GM15510 (cell line): ENCODE measurements at regions not wholly inside any gene's neighbourhood (a gene's known extent, or its start where the extent isn't known, plus 50 kb on each side); places are given as distances from the start of the nearest gene placed in this dataset.

ENCODE experiments used
- POLR2A ChIP-seq: IDR thresholded peaks from 3 replicates; pipeline ENCODE4 v1.6.1; 2011; ENCODE audit warnings: borderline replicate concordance; ENCODE audit not compliant: insufficient read length; ENCODE audit errors: extremely low read depth

DNA sequence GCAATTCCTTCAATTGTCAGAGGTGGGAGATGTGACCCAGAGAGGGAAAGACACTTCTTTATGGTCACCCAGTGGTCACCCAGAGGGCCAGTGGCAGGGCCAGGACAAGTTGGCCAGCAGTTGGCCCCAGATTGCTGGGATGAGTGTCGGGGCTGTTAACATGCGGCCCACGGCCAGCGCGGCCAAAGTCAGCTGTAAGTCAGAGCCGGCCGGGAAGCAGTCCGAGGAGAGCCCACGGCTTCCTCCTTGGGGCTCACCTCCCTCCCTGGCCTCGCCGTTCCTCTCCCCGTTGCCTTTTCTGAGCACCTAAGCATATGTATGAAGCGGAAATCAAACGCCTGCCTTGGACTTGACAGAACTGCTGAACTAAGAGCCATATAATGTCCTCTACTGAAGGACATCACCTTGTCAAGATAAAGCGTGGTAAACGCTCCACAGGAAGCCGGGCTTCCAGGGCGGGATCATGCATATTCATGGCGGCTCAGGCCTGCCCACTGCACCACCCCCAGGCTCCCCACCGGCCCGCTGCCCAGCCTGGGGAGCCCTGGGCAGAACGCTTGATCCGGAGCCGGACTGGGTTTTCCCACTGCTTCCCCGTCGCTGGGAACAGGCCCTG, 245.4 kb upstream of the POU3F1 start:
- TF ChIP-seq POLR2A = no peak

GRCh38 chr1:38291336-38291735, 244.7 kb upstream of the POU3F1 start:
- no peak for TF ChIP-seq POLR2A

DNA sequence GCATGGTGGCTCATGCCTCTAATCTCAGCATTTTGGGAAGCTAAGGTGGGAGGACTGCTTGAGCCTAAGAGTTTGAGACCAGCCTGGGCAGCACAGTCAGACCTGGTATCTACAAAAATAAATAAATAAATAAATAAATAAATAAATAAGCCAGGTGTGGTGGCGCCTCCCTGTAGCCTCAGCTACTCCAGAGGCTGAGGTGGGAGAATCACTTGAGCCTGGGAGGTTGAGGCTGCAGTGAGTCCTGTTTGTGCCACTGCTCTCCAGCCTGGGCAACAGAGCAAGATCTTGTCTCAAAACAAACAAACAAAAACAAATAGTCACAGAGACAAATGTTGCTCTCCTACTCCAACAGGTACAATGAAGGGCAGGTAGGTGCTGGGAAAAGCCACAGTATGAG, 242.4 kb upstream of the POU3F1 start:
- no peak for TF ChIP-seq POLR2A

DNA sequence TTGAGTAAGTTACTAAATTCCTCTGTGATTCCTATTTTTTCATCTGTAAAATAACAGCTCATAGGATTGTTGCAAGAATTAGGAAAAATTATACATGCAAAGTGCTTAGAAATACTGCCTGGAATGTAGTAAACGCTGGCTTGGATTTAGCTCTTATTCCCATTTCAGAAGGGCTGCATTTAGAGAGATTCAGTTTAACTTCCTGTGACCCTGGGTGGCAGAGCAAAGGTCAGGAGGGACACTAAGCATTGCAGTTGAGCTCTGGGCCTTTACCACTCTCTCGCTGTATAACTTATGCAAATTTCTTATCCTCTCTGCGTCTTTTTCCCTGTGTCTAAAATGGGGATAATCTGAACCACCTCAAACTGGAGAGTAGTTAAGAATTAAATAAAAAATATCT, 241.0 kb upstream of the POU3F1 start:
- no peak for TF ChIP-seq POLR2A

GRCh38 chr1:38287036-38287435, 240.4 kb upstream of the POU3F1 start:
- TF ChIP-seq POLR2A = no peak

- TF ChIP-seq POLR2A = no peak
Measured at GRCh38 chr1:38285807-38286530, 239.4 kb upstream of the POU3F1 start.

- no peak for TF ChIP-seq POLR2A
Measured at GRCh38 chr1:38284953-38285352, 238.4 kb upstream of the POU3F1 start.

DNA sequence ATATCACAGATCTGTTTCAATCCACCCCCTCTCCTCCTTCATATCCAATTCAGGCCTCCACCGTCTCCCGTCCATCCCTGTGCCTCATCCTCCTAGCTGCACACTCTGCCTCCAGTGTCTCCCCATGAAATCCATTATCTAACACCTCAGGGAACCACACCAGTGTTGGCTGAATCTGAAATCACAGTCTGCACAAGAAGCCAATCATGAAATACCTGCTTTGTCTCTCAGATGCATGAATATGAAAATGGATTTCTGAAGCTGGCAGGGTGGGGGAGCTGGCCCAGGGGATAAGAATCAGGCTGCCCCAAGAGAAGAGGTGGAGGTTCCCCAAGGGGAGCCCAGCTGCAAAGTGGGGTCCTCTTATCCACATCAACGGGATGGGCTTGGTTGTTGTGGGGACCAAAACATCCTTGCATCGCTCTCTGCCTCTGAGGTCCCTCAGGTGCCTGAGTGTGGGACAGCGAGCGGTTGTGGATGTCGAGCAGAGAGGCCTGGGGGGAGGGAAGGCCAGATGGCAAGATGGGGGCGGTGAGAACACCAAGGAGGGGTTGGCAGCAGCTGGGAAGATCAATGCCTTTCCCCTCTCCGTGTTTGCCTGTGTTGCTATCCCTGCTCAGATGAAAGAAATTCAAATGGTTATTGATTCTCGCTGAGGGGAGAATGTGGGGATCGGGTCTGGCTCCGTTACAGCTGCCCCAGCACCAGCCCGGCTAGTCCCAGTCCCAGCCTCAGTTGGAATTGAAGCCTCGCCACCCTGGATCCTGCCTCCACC, 237.3 kb upstream of the POU3F1 start:
- TF ChIP-seq POLR2A = no peak

GRCh38 chr1:38279148-38279547, 232.6 kb upstream of the POU3F1 start:
- TF ChIP-seq POLR2A = no peak

GRCh38 chr1:38277646-38278045, 231.1 kb upstream of the POU3F1 start:
- TF ChIP-seq POLR2A = no peak

DNA sequence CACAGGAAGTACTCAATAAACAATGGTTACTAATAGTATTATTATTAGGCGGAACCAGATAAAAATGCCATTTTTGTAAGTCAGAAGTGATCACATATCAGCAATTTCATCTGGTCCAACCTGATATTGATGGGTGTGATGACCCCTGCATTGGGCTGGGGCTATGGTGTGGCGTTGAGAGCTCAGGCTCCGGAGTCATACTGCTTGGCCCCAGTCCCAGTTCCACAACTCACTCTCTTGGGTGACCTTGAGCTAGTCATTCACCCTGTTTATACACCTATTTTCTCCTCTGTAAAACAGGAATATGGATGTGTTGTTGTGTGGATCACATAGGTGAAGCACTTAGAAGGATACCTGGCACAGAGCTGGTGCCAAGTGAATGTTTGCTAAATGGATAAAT, 229.4 kb upstream of the POU3F1 start:
- no peak for TF ChIP-seq POLR2A

GRCh38 chr1:38274974-38275373, 228.4 kb upstream of the POU3F1 start:
- no peak for TF ChIP-seq POLR2A

DNA sequence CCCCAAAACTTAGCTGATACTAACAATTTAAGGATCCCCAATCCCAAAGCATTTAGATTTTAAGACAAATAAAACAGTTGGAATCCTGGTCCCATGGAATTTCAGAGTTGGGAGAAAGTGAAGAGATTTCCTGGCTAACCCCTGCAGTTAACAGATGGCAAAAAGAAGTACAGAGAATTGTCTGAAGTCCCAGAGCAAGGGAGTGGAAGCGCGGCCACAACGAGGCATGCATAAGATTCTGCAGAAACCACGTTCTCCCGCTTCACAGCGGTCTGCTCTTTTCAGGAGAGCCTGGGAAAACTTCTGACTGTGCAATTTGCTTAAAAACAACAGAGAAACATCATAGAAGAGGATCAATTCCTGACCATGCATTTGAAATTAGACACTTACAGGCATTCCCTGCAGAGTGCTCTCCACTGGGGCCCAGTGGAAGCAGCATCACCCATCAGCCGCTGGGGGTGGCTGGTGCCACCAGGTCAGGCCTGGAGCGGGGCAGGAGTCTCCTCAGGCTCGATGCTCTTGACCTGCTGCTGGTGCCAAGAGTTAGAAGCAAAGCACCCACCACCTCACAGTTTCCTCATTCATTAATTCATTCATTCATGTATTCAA, 226.7 kb upstream of the POU3F1 start:
- TF ChIP-seq POLR2A = no peak

DNA sequence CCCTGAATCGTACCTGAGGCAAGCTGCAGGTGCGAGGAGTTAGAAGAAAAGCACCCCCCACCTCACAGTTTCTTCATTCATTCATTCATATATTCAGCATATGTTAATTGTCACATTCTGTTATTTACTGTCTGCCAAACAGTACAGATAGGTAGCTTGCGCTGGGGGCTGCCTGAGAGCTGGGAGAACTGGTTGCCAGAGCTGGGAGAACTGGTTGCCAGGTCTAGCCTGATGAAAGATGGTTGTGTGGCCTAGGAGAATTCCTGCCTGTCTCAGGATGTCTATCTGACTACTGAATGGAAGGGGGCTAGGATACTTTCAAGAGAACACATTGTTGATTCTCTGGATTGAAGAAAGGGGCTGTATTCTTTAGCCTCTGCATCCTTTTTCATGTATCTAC, 225.9 kb upstream of the POU3F1 start:
- TF ChIP-seq POLR2A = no peak
